ENCODE measurements at regions not wholly inside any gene's neighbourhood (a gene's known extent, or its start where the extent isn't known, plus 50 kb on each side); places are given as distances from the start of the nearest gene placed in this dataset.

- DNase-seq (ENCODE audit: low read depth): no peak
- TF ChIP-seq CTCF (IDR thresholded peaks at IDR 0.05; ENCODE audit: insufficient read depth, low read depth, low read length): no peak
Measured at GRCh38 chr10:24027107-24027506, 181.8 kb upstream of the KIAA1217 start.

GRCh38 chr10:24034571-24034970, 174.4 kb upstream of the KIAA1217 start:
- DNase-seq (ENCODE audit: low read depth): no peak
- no peak overlapping the region for H3K4me3 ChIP-seq (ENCODE audit: low read depth, low read length)
- TF ChIP-seq CTCF (IDR thresholded peaks at IDR 0.05; ENCODE audit: insufficient read depth, low read depth, low read length): no peak

More at GRCh38 chr10:24027107-24027506, 181.8 kb upstream of the KIAA1217 start:
- H3K4me3 ChIP-seq (ENCODE audit: low read depth, low read length): no peak overlapping the region

GRCh38 chr10:24035761-24036160, 173.2 kb upstream of the KIAA1217 start:
- no peak for DNase-seq (ENCODE audit: low read depth)
- TF ChIP-seq CTCF (IDR thresholded peaks at IDR 0.05; ENCODE audit: insufficient read depth, low read depth, low read length): no peak
- no peak overlapping the region for H3K4me3 ChIP-seq (ENCODE audit: low read depth, low read length)

GRCh38 chr10:24039315-24039714, 169.6 kb upstream of the KIAA1217 start:
- H3K4me3 ChIP-seq (ENCODE audit: low read depth, low read length): no peak overlapping the region
- DNase-seq (ENCODE audit: low read depth): no peak
- TF ChIP-seq CTCF (IDR thresholded peaks at IDR 0.05; ENCODE audit: insufficient read depth, low read depth, low read length): no peak

GRCh38 chr10:24039897-24040296, 169.0 kb upstream of the KIAA1217 start:
- DNase-seq (ENCODE audit: low read depth): no peak
- no peak overlapping the region for H3K4me3 ChIP-seq (ENCODE audit: low read depth, low read length)
- no peak for TF ChIP-seq CTCF (IDR thresholded peaks at IDR 0.05; ENCODE audit: insufficient read depth, low read depth, low read length)

GRCh38 chr10:24041034-24041433, 167.9 kb upstream of the KIAA1217 start:
- TF ChIP-seq CTCF (IDR thresholded peaks at IDR 0.05; ENCODE audit: insufficient read depth, low read depth, low read length): no peak
- H3K4me3 ChIP-seq (ENCODE audit: low read depth, low read length): no peak overlapping the region
- DNase-seq (ENCODE audit: low read depth): no peak

- no peak for TF ChIP-seq CTCF (IDR thresholded peaks at IDR 0.05; ENCODE audit: insufficient read depth, low read depth, low read length)
- DNase-seq (ENCODE audit: low read depth): no peak
- H3K4me3 ChIP-seq (ENCODE audit: low read depth, low read length): no peak overlapping the region
Measured at GRCh38 chr10:24041834-24042233, 167.1 kb upstream of the KIAA1217 start.

Measured in fibroblast of villous mesenchyme (primary cell).